ENCODE measurements at regions not wholly inside any gene's neighbourhood (a gene's known extent, or its start where the extent isn't known, plus 50 kb on each side); places are given as distances from the start of the nearest gene placed in this dataset.

- Histone ChIP-seq H2BK5ac (ENCODE audit: low read depth, low read length) (no peak overlapping the region), H3K36me3 (ENCODE audit: control insufficient read depth in 2 of 4, insufficient read depth in 4 of 4, low read length in 3 of 4) (no peaks in the 10 kb centered on the region), H3K4ac (replicated peaks; ENCODE audit: insufficient read length, low read depth, low read length) (no peak overlapping the region), H2AK5ac (ENCODE audit: low read depth, low read length) (no peak overlapping the region), H2AFZ (ENCODE audit: low read length) (peak overlapping the region; percentile 51; the same call in 1 of the 2 replicates), H3K9me3 (ENCODE audit: insufficient read depth in 2 of 2, low read depth in 1 of 2, low read length in 1 of 2) (no peaks in the 10 kb centered on the region), H3K79me1 (ENCODE audit: low read depth, low read length) (no peaks in the 10 kb centered on the region), H3K4me1 (replicated peaks in 1 of 4; ENCODE audit: control insufficient read depth in 3 of 4, insufficient read depth in 4 of 4, low read length in 3 of 4) (no peaks in the 10 kb centered on the region), H4K8ac (ENCODE audit: extremely low read depth, insufficient read depth, low read length) (peak overlapping the region; percentile 87; the same call in 1 of the 2 replicates), H2BK12ac (ENCODE audit: low read depth, low read length) (no peak overlapping the region), H3K23me2 (ENCODE audit: low read depth, low read length) (no peaks in the 10 kb centered on the region), H4K91ac (replicated peaks; ENCODE audit: insufficient read length, low read length) (no peak overlapping the region), H3K4me2 (ENCODE audit: insufficient read depth in 1 of 2, low read depth in 2 of 2, low read length in 2 of 2) (no peak overlapping the region), H3K9ac (replicated peaks in 1 of 4; ENCODE audit: extremely low read depth in 1 of 4, low read depth in 3 of 4, low read length in 3 of 4) (no peak overlapping the region), H3K56ac (replicated peaks; ENCODE audit: insufficient read length, low read depth, low read length) (no peak overlapping the region), H2BK15ac (ENCODE audit: low read length) (no peak overlapping the region), H3K27me3 (replicated peaks in 1 of 4; ENCODE audit: control insufficient read depth in 3 of 4, extremely low read depth in 1 of 4, insufficient read depth in 3 of 4, low read length in 3 of 4) (no peaks in the 10 kb centered on the region), H3K23ac (ENCODE audit: insufficient read length) (no peak overlapping the region), H3K14ac (ENCODE audit: insufficient read length) (no peak overlapping the region), H4K20me1 (replicated peaks in 1 of 2; ENCODE audit: control insufficient read depth in 1 of 2, insufficient read depth in 2 of 2, low read length in 2 of 2) (no peaks in the 10 kb centered on the region), H3K79me2 (ENCODE audit: control insufficient read depth in 1 of 2, insufficient read depth in 2 of 2, low read length in 2 of 2) (no peaks in the 10 kb centered on the region), H2BK20ac (ENCODE audit: low read length) (no peak overlapping the region), H3K4me3 (ENCODE audit: extremely low read depth in 1 of 4, insufficient read depth in 2 of 4, low read depth in 3 of 4, low read length in 4 of 4) (no peak overlapping the region), H4K5ac (ENCODE audit: insufficient read length, low read depth, low read length) (no peak overlapping the region), H2BK120ac (replicated peaks; ENCODE audit: low read depth, low read length) (no peak overlapping the region), H3K18ac (ENCODE audit: extremely low read depth, low read length) (no peak overlapping the region), H3K27ac (ENCODE audit: low read depth, low read length) (no peak overlapping the region)
- ChIA-PET CTCF (ENCODE audit: partially characterized antibody) (interaction anchor here (0.9 to 1.3 kb wide), 2 partner anchors 16 to 32 kb away, joined by 3 to 5 read pairs; no protein-coding TSS in a partner anchor), POLR2A (ENCODE audit: partially characterized antibody) (no interaction called here)
- DNase-seq (ENCODE audit: low read depth in 1 of 2, low spot score in 2 of 2) (no peak), FAIRE-seq (no peak)
- TF ChIP-seq YY1 (IDR thresholded peaks at IDR 0.05; ENCODE audit: low read depth, low read length) (no peak), SRF (IDR thresholded peaks at IDR 0.05; ENCODE audit: low read depth, low read length) (no peak), JUND (IDR thresholded peaks at IDR 0.05; ENCODE audit: low read length) (no peak), MAFK (IDR thresholded peaks at IDR 0.05; ENCODE audit: low read depth, low read length) (no peak)
- WGBS, 2 experiments (ENCODE audit: extremely low coverage in 1 of 2, insufficient coverage in 1 of 2, insufficient read length in 1 of 2, insufficient replicate concordance in 2 of 2, low coverage in 1 of 2, low lambda C conversion rate in 2 of 2, missing lambda C conversion rate in 1 of 2) = 92% methylated on average over 12 of the region's 12 CpGs; no CpG with 5 or more reads in 1 of the 2 experiments
Measured at GRCh38 chr4:187124331-187124730, 400.7 kb upstream of the FAT1 start.

Data from H1 (cell line).